Glutamatergic neuron (in vitro differentiated cells): ENCODE measurements at regions not wholly inside any gene's neighbourhood (a gene's known extent, or its start where the extent isn't known, plus 50 kb on each side); places are given as distances from the start of the nearest gene placed in this dataset.

Source experiments
- DNase-seq: peaks from one replicate; pipeline ENCODE4 v3.0.0; 2022
- H3K27ac Mint-ChIP-seq: one replicate; pipeline ENCODE4 v1.8.0; 2020; ENCODE audit warnings: mild to moderate bottlenecking, mixed read lengths, inconsistent platforms; ENCODE audit not compliant: unreplicated experiment
- H3K27me3 Mint-ChIP-seq: one replicate; pipeline ENCODE4 v1.8.0; 2020; ENCODE audit warnings: mild to moderate bottlenecking, moderate library complexity, mixed read lengths, inconsistent platforms; ENCODE audit not compliant: unreplicated experiment
- H3K36me3 Mint-ChIP-seq: one replicate; pipeline ENCODE4 v1.8.0; 2020; ENCODE audit warnings: mild to moderate bottlenecking, mixed read lengths, inconsistent platforms; ENCODE audit not compliant: unreplicated experiment
- H3K4me1 Mint-ChIP-seq: one replicate; pipeline ENCODE4 v1.8.0; 2020; ENCODE audit warnings: mild to moderate bottlenecking, low read depth, mixed read lengths, inconsistent platforms; ENCODE audit not compliant: unreplicated experiment
- H3K4me3 Mint-ChIP-seq: one replicate; pipeline ENCODE4 v1.8.0; 2020; ENCODE audit warnings: mild to moderate bottlenecking, mixed read lengths, inconsistent platforms; ENCODE audit not compliant: unreplicated experiment
- H3K9me3 Mint-ChIP-seq: one replicate; pipeline ENCODE4 v1.8.0; 2020; ENCODE audit warnings: mild to moderate bottlenecking, moderate library complexity, mixed read lengths, inconsistent platforms; ENCODE audit not compliant: unreplicated experiment
- TF ChIP-seq, protein P1 (sequence below): fragments of 200-600 bp; sonication (generic); IDR thresholded peaks from one replicate; pipeline ENCODE4 v1.5.0; 2021; ENCODE audit not compliant: partially characterized antibody, unreplicated experiment

DNA sequence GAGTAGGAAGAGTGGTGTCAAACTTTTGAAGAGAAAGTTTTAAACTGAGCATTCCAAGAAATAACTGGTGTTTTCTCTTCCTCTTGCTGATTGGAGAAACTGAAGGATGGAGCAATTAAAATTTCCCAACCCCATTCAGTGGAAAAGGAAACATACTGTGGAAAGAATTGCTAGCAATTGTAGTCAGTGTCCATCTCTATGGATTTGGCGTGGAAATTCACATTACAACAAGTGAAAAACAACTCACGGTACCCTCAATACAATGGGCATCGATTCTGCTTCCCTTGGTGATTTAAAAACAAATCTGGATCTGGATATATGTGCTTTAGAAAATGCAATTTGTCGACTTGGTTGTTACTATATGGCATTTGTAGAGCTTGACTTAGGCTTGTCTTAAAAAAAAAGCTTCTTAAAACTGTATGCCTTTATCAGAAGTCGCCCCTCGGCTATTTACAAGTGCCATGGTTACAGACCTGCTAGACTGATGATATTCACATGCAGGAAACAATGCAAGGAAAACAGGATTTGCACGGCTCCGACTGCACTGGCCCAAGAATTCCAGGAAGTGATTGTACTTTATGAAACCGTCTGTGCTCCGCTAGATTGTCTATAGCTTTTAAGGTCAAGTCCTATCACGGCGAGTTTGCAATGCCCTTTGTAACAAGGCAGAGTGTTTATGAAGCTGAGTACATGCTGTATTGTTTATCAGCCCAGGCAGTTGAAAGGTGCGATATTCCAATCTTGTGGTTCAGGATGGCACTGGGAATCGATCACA is 131.7 kb upstream of the PHACTR1 start:
- peaks cover 2% of the 10 kb centered on the region for H3K9me3 Mint-ChIP-seq
- H3K4me1 Mint-ChIP-seq: peaks cover 10% of the 10 kb centered on the region
- no peak overlapping the region for H3K4me3 Mint-ChIP-seq
- no peak overlapping the region for H3K27ac Mint-ChIP-seq
- H3K27me3 Mint-ChIP-seq: peaks cover 1% of the 10 kb centered on the region
- H3K36me3 Mint-ChIP-seq: no peaks in the 10 kb centered on the region
- TF ChIP-seq, protein P1, sequence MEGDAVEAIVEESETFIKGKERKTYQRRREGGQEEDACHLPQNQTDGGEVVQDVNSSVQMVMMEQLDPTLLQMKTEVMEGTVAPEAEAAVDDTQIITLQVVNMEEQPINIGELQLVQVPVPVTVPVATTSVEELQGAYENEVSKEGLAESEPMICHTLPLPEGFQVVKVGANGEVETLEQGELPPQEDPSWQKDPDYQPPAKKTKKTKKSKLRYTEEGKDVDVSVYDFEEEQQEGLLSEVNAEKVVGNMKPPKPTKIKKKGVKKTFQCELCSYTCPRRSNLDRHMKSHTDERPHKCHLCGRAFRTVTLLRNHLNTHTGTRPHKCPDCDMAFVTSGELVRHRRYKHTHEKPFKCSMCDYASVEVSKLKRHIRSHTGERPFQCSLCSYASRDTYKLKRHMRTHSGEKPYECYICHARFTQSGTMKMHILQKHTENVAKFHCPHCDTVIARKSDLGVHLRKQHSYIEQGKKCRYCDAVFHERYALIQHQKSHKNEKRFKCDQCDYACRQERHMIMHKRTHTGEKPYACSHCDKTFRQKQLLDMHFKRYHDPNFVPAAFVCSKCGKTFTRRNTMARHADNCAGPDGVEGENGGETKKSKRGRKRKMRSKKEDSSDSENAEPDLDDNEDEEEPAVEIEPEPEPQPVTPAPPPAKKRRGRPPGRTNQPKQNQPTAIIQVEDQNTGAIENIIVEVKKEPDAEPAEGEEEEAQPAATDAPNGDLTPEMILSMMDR: no peak
- no peak for DNase-seq

GRCh38 chr6:12585497-12585958 is 131.0 kb upstream of the PHACTR1 start:
- TF ChIP-seq, protein P1: no peak
- Mint-ChIP-seq H3K27ac (no peak overlapping the region), H3K9me3 (peaks cover 2% of the 10 kb centered on the region), H3K27me3 (peaks cover 1% of the 10 kb centered on the region), H3K4me1 (peaks cover 10% of the 10 kb centered on the region), H3K4me3 (no peak overlapping the region), H3K36me3 (no peaks in the 10 kb centered on the region)
- no peak for DNase-seq

- H3K4me3 Mint-ChIP-seq: no peak overlapping the region
- peaks cover 2% of the 10 kb centered on the region for H3K9me3 Mint-ChIP-seq
- no peak overlapping the region for H3K27ac Mint-ChIP-seq
- TF ChIP-seq, protein P1: no peak
- H3K4me1 Mint-ChIP-seq: peaks cover 10% of the 10 kb centered on the region
- no peaks in the 10 kb centered on the region for H3K36me3 Mint-ChIP-seq
- peaks cover 1% of the 10 kb centered on the region for H3K27me3 Mint-ChIP-seq
- no peak for DNase-seq
Observed at GRCh38 chr6:12586721-12587480, 129.7 kb upstream of the PHACTR1 start.

- no peaks in the 10 kb centered on the region for H3K36me3 Mint-ChIP-seq
- peaks cover 1% of the 10 kb centered on the region for H3K27me3 Mint-ChIP-seq
- H3K4me1 Mint-ChIP-seq: peaks cover 17% of the 10 kb centered on the region
- peaks cover 2% of the 10 kb centered on the region for H3K9me3 Mint-ChIP-seq
- H3K27ac Mint-ChIP-seq: no peak overlapping the region
- H3K4me3 Mint-ChIP-seq: no peak overlapping the region
- DNase-seq: no peak
- TF ChIP-seq, protein P1: no peak
Observed at GRCh38 chr6:12590901-12591300, 125.7 kb upstream of the PHACTR1 start.

- Mint-ChIP-seq H3K4me1 (peaks cover 14% of the 10 kb centered on the region), H3K36me3 (no peaks in the 10 kb centered on the region), H3K4me3 (no peak overlapping the region), H3K9me3 (peaks cover 2% of the 10 kb centered on the region), H3K27ac (no peak overlapping the region), H3K27me3 (no peaks in the 10 kb centered on the region)
- TF ChIP-seq, protein P1: no peak
- DNase-seq: no peak
Observed at GRCh38 chr6:12592634-12593033, 123.9 kb upstream of the PHACTR1 start.
